H1 (cell line): ENCODE measurements at regions not wholly inside any gene's neighbourhood (a gene's known extent, or its start where the extent isn't known, plus 50 kb on each side); places are given as distances from the start of the nearest gene placed in this dataset.

Experiments used
- EZH2 ChIP-seq: fragments of 200-600 bp; sonication (generic); IDR thresholded peaks from 2 replicates; pipeline ENCODE4 v1.7.1; 2012; ENCODE audit warnings: low read depth, mild to moderate bottlenecking, moderate library complexity, low read length, inconsistent platforms; ENCODE audit not compliant: severe bottlenecking
- MAFK ChIP-seq: IDR thresholded peaks from 2 replicates; pipeline ENCODE4 v1.6.1; 2012; ENCODE audit warnings: low read depth, mild to moderate bottlenecking, improper control_type of control experiment, low read length
- RXRA ChIP-seq: IDR thresholded peaks from 2 replicates; pipeline ENCODE4 v1.6.1; 2011; ENCODE audit warnings: low read depth, mild to moderate bottlenecking, low read length, moderate library complexity; ENCODE audit not compliant: insufficient read depth

- TF ChIP-seq EZH2 (no peak), RXRA (no peak), MAFK (no peak)
- TF ChIP-seq, all 59 proteins: peak for 0
Observed at GRCh38 chr7:25726781-25727311, 425.2 kb upstream of the NFE2L3 start (continued).
